ENCODE measurements at regions not wholly inside any gene's neighbourhood (a gene's known extent, or its start where the extent isn't known, plus 50 kb on each side); places are given as distances from the start of the nearest gene placed in this dataset.

- TF ChIP-seq EZH2 (IDR thresholded peaks at IDR 0.05; ENCODE audit: borderline replicate concordance, low read depth, low read length, poor library complexity, severe bottlenecking) = no peak
- TF ChIP-seq CTCF (conservative IDR thresholded peaks at IDR 0.05; ENCODE audit: low read depth, low read length) = no peak
- Histone ChIP-seq H3K27me3 (replicated peaks; ENCODE audit: insufficient read depth, low read depth, low read length, poor library complexity) (no peaks in the 10 kb centered on the region), H3K4me3 (ENCODE audit: low read depth, low read length, poor library complexity, severe bottlenecking) (no peak overlapping the region), H3K36me3 (ENCODE audit: insufficient read depth, low read length, poor library complexity, severe bottlenecking) (no peaks in the 10 kb centered on the region), H3K9me3 (ENCODE audit: low read depth, low read length, poor library complexity, severe bottlenecking) (no peaks in the 10 kb centered on the region), H3K27ac (ENCODE audit: low read depth, low read length, poor library complexity, severe bottlenecking) (no peak overlapping the region), H3K4me1 (ENCODE audit: insufficient read depth, low read length, poor library complexity, severe bottlenecking) (no peaks in the 10 kb centered on the region)
- no TSS peak for BruUV-seq (replicated peaks)
- POLR2A ChIA-PET (ENCODE audit: low non-redundant PET) = no interaction called here
- intact Hi-C loops (cut with micrococcal nuclease; ENCODE audit: unreplicated experiment) = no loop called here
- CTCF ChIA-PET = no interaction called here
- no peak for DNase-seq (ENCODE audit: low spot score)
These were observed 197.0 kb downstream of the SYK start for GRCh38 chr9:90998573-90998972.

- POLR2A ChIA-PET (ENCODE audit: low non-redundant PET) = no interaction called here
- no TSS peak for BruUV-seq (replicated peaks)
- Histone ChIP-seq H3K36me3 (ENCODE audit: insufficient read depth, low read length, poor library complexity, severe bottlenecking) (no peaks in the 10 kb centered on the region), H3K4me3 (ENCODE audit: low read depth, low read length, poor library complexity, severe bottlenecking) (no peak overlapping the region), H3K4me1 (ENCODE audit: insufficient read depth, low read length, poor library complexity, severe bottlenecking) (no peaks in the 10 kb centered on the region), H3K27ac (ENCODE audit: low read depth, low read length, poor library complexity, severe bottlenecking) (no peak overlapping the region), H3K9me3 (ENCODE audit: low read depth, low read length, poor library complexity, severe bottlenecking) (no peaks in the 10 kb centered on the region), H3K27me3 (replicated peaks; ENCODE audit: insufficient read depth, low read depth, low read length, poor library complexity) (no peaks in the 10 kb centered on the region)
- intact Hi-C loops (cut with micrococcal nuclease; ENCODE audit: unreplicated experiment) = no loop called here
- TF ChIP-seq CTCF (conservative IDR thresholded peaks at IDR 0.05; ENCODE audit: low read depth, low read length) (no peak), EZH2 (IDR thresholded peaks at IDR 0.05; ENCODE audit: borderline replicate concordance, low read depth, low read length, poor library complexity, severe bottlenecking) (no peak)
- DNase-seq (ENCODE audit: low spot score) = no peak
- CTCF ChIA-PET = no interaction called here
These were observed 198.1 kb downstream of the SYK start for GRCh38 chr9:90999425-91000397.

GRCh38 chr9:91001146-91001611 is 199.6 kb downstream of the SYK start:
- ChIA-PET CTCF (no interaction called here), POLR2A (ENCODE audit: low non-redundant PET) (no interaction called here)
- peak; percentile 4 for DNase-seq (ENCODE audit: low spot score)
- Histone ChIP-seq H3K27ac (ENCODE audit: low read depth, low read length, poor library complexity, severe bottlenecking) (no peak overlapping the region), H3K9me3 (ENCODE audit: low read depth, low read length, poor library complexity, severe bottlenecking) (no peaks in the 10 kb centered on the region), H3K4me1 (ENCODE audit: insufficient read depth, low read length, poor library complexity, severe bottlenecking) (no peaks in the 10 kb centered on the region), H3K27me3 (replicated peaks; ENCODE audit: insufficient read depth, low read depth, low read length, poor library complexity) (no peaks in the 10 kb centered on the region), H3K36me3 (ENCODE audit: insufficient read depth, low read length, poor library complexity, severe bottlenecking) (no peaks in the 10 kb centered on the region), H3K4me3 (ENCODE audit: low read depth, low read length, poor library complexity, severe bottlenecking) (no peak overlapping the region)
- BruUV-seq (replicated peaks) = no TSS peak
- intact Hi-C loops (cut with micrococcal nuclease; ENCODE audit: unreplicated experiment) = no loop called here
- TF ChIP-seq CTCF (conservative IDR thresholded peaks at IDR 0.05; ENCODE audit: low read depth, low read length) (no peak), EZH2 (IDR thresholded peaks at IDR 0.05; ENCODE audit: borderline replicate concordance, low read depth, low read length, poor library complexity, severe bottlenecking) (no peak)
